DOHH2 (cell line): ENCODE measurements at regions not wholly inside any gene's neighbourhood (a gene's known extent, or its start where the extent isn't known, plus 50 kb on each side); places are given as distances from the start of the nearest gene placed in this dataset.

Experiments
- H3F3A ChIP-seq: fragments of 200-600 bp; sonication (generic), shearing (Covaris generic); 2 replicates; pipeline ENCODE4 v1.6.0; 2016; ENCODE audit warnings: antibody characterized with exemption, mild to moderate bottlenecking; ENCODE audit not compliant: control insufficient read depth, insufficient read depth
- H3K27ac ChIP-seq: fragments of 200-600 bp; sonication (generic); 2 replicates; pipeline ENCODE4 v1.5.1; 2014; ENCODE audit warnings: low read depth, mild to moderate bottlenecking, low read length, moderate library complexity
- H3K27me3 ChIP-seq: fragments of 200-600 bp; sonication (generic); 2 replicates; pipeline ENCODE4 v1.6.1; 2014; ENCODE audit warnings: mild to moderate bottlenecking, low read length, mixed read lengths; ENCODE audit not compliant: control insufficient read depth
- H3K36me3 ChIP-seq: fragments of 200-600 bp; sonication (generic); 2 replicates; pipeline ENCODE4 v1.6.1; 2014; ENCODE audit warnings: mild to moderate bottlenecking, low read length, moderate library complexity, mixed read lengths; ENCODE audit not compliant: control insufficient read depth
- H3K4me1 ChIP-seq: fragments of 200-600 bp; sonication (generic); 2 replicates; pipeline ENCODE4 v1.6.1; 2014; ENCODE audit warnings: mild to moderate bottlenecking, low read length, mixed read lengths; ENCODE audit not compliant: control insufficient read depth
- H3K4me2 ChIP-seq: fragments of 200-600 bp; sonication (generic); 2 replicates; pipeline ENCODE4 v1.6.0; 2014; ENCODE audit warnings: mild to moderate bottlenecking, low read length, moderate library complexity
- H3K4me3 ChIP-seq: fragments of 200-600 bp; sonication (generic); 2 replicates; pipeline ENCODE4 v1.5.1; 2014; ENCODE audit warnings: mild to moderate bottlenecking, low read length, mixed read lengths
- H3K79me2 ChIP-seq: fragments of 200-600 bp; sonication (generic); 2 replicates; pipeline ENCODE4 v1.6.1; 2014; ENCODE audit warnings: mild to moderate bottlenecking, low read length, mixed read lengths; ENCODE audit not compliant: control insufficient read depth
- H3K9me2 ChIP-seq: fragments of 200-600 bp; sonication (generic); replicated peaks from 2 replicates; pipeline ENCODE4 v1.6.1; 2014; ENCODE audit warnings: mild to moderate bottlenecking, low read length, mixed read lengths; ENCODE audit not compliant: control insufficient read depth
- H3K9me3 ChIP-seq: fragments of 200-600 bp; sonication (generic); 2 replicates; pipeline ENCODE4 v1.6.1; 2014; ENCODE audit warnings: antibody characterized with exemption, low read length, mixed read lengths; ENCODE audit not compliant: control insufficient read depth, insufficient read depth
- H4K20me1 ChIP-seq: fragments of 200-600 bp; sonication (generic); 2 replicates; pipeline ENCODE4 v1.6.0; 2014; ENCODE audit warnings: low read depth, mild to moderate bottlenecking, antibody characterized with exemption, low read length, moderate library complexity; ENCODE audit not compliant: control insufficient read depth, insufficient read depth
- CTCF ChIP-seq: fragments of 200-600 bp; sonication (generic); IDR thresholded peaks from one replicate; pipeline ENCODE4 v1.5.1; 2014; ENCODE audit warnings: antibody characterized with exemption, mild to moderate bottlenecking, low read depth, low read length; ENCODE audit not compliant: poor library complexity, severe bottlenecking
- EZH2phosphoT487 ChIP-seq: fragments of 200-600 bp; sonication (generic); IDR thresholded peaks from 2 replicates; pipeline ENCODE4 v1.6.1; 2017; ENCODE audit warnings: borderline replicate concordance, mild to moderate bottlenecking, antibody characterized with exemption, low read length, moderate library complexity, mixed read lengths

GRCh38 chr17:34730816-34731215 is 151.4 kb downstream of the TMEM132E start:
- no peak overlapping the region for H3K4me2 ChIP-seq
- peaks cover 2% of the 10 kb centered on the region; the same call in 1 of the 2 replicates for H3K27me3 ChIP-seq
- H3K79me2 ChIP-seq, result no peaks in the 10 kb centered on the region
- H3K9me3 ChIP-seq, result no peaks in the 10 kb centered on the region
- no peak for TF ChIP-seq EZH2phosphoT487
- H3K4me3 ChIP-seq, result no peak overlapping the region
- no peaks in the 10 kb centered on the region for H4K20me1 ChIP-seq
- no peaks in the 10 kb centered on the region for H3F3A ChIP-seq
- no peak overlapping the region for H3K27ac ChIP-seq
- H3K9me2 ChIP-seq, result no peaks in the 10 kb centered on the region
- H3K4me1 ChIP-seq, result no peaks in the 10 kb centered on the region
- no peaks in the 10 kb centered on the region for H3K36me3 ChIP-seq

- no peaks in the 10 kb centered on the region for H3K36me3 ChIP-seq
- H4K20me1 ChIP-seq, result no peaks in the 10 kb centered on the region
- H3K4me2 ChIP-seq, result no peak overlapping the region
- TF ChIP-seq CTCF (no peak), EZH2phosphoT487 (no peak)
- H3K9me3 ChIP-seq, result no peaks in the 10 kb centered on the region
- no peaks in the 10 kb centered on the region for H3K4me1 ChIP-seq
- H3K9me2 ChIP-seq, result no peaks in the 10 kb centered on the region
- H3K4me3 ChIP-seq, result no peak overlapping the region
- H3K27ac ChIP-seq, result no peak overlapping the region
- no peaks in the 10 kb centered on the region for H3K79me2 ChIP-seq
- H3K27me3 ChIP-seq, result no peaks in the 10 kb centered on the region
- H3F3A ChIP-seq, result no peaks in the 10 kb centered on the region
Measured at GRCh38 chr17:34728771-34729310, 149.5 kb downstream of the TMEM132E start.

GRCh38 chr17:34727601-34728000 is 148.2 kb downstream of the TMEM132E start:
- no peak for TF ChIP-seq CTCF
- TF ChIP-seq EZH2phosphoT487, result no peak
- no peaks in the 10 kb centered on the region for H3K36me3 ChIP-seq
- no peaks in the 10 kb centered on the region for H3K4me1 ChIP-seq
- H4K20me1 ChIP-seq, result no peaks in the 10 kb centered on the region
- no peaks in the 10 kb centered on the region for H3F3A ChIP-seq
- no peaks in the 10 kb centered on the region for H3K27me3 ChIP-seq
- no peaks in the 10 kb centered on the region for H3K9me3 ChIP-seq
- no peak overlapping the region for H3K4me2 ChIP-seq
- no peak overlapping the region for H3K27ac ChIP-seq
- H3K9me2 ChIP-seq, result no peaks in the 10 kb centered on the region
- H3K4me3 ChIP-seq, result no peak overlapping the region
- H3K79me2 ChIP-seq, result no peaks in the 10 kb centered on the region

- Histone ChIP-seq H3K9me3 (no peaks in the 10 kb centered on the region), H3K4me2 (no peak overlapping the region), H3K9me2 (no peaks in the 10 kb centered on the region), H3K4me1 (no peaks in the 10 kb centered on the region), H4K20me1 (no peaks in the 10 kb centered on the region), H3K36me3 (no peaks in the 10 kb centered on the region), H3F3A (no peaks in the 10 kb centered on the region), H3K27ac (no peak overlapping the region), H3K27me3 (no peaks in the 10 kb centered on the region), H3K79me2 (no peaks in the 10 kb centered on the region), H3K4me3 (no peak overlapping the region)
- TF ChIP-seq EZH2phosphoT487 (no peak), CTCF (no peak)
Measured at GRCh38 chr17:34726536-34727384, 147.4 kb downstream of the TMEM132E start.
